ENCODE measurements at regions not wholly inside any gene's neighbourhood (a gene's known extent, or its start where the extent isn't known, plus 50 kb on each side); places are given as distances from the start of the nearest gene placed in this dataset.
A peak's percentile ranks its signal among the peaks of the same experiment; 100 is the strongest.
"Not testable (repeated sequence)": the region's sequence is repeated elsewhere in the genome, so short reads cannot be mapped to it uniquely, and the experiment has no call there.

GRCh38 chr3:4897765-4898453 lies 81.3 kb upstream of the BHLHE40 start:
- no peak for DNase-seq

DNA sequence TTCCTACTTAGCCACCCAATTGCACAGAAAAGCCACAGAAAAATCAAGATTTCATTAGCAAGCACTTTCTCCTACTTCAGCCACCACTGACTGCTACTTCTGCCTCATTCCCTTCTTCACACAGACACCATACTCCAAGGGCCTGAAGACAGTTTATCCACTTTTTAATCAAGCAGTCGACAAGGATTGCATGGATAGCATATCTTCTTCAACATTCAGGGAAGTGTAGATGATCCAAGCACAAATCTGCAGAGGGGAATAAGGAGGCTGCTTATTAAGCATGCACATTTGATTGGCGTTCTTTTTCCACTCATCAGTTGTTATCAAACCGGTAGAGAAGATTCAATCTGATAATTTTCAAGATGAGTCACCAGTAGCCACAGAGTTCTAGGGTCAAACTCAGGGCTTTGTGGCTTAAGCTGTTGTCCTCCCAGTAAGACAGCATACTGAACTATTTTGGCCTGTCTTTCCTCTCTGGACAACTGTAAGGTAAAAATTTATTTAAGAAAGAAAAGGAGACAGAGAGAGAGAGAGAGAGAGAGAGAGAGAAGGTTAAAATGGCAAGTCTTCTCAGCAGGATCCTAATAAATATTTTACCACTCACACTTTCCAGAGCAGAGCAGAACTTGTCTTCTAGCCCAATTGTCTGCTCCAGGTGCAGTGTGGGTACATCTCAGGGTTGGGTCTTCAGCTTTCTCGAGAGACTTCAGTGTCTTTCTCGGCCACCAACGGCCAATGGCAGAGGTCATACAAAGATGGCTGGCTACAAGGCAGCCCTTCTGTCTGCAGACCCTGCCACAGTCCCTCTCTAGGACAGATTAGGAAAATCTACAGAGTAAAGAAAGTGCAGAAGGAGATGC lies 80.6 kb upstream of the BHLHE40 start:
- DNase-seq, result no peak

DNA sequence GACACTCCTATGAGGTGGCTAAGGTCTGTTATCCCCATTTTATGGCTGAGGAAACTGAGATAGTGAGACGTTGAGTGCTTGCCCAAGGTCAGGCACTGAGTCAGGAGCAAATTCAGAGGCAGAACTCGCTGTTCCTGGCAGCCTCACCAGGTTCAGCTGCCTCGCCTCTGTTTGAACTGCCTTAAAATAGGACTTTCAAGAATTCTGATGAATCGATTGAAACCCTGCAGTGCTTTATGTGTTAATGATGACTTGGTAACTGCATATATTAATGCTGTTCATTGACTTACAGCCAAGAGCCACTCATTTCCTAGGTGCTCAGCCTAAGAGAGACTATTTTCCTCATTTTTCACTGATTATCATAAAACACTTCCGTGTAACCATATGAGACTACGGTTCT lies 79.5 kb upstream of the BHLHE40 start:
- DNase-seq, result no peak

DNA sequence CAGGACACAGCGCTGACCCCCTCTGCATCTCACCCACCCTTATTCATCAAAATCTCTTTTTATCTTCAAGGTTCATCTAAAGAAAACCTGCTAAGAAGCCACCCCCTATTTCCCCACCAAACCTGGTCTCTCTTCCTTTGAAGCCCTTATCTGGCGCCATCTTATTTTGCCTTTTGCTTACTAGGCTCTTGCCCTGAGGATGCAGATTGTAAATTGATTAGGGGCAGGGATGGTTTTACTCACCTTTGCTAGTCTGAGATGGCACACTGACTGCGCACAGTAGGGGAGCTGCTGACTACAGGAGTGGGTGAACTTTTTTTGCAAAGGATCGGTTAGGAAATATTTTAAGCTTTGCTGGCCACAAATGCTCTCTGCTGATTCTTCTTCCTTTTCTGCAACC lies 78.9 kb upstream of the BHLHE40 start:
- no peak for DNase-seq

DNA sequence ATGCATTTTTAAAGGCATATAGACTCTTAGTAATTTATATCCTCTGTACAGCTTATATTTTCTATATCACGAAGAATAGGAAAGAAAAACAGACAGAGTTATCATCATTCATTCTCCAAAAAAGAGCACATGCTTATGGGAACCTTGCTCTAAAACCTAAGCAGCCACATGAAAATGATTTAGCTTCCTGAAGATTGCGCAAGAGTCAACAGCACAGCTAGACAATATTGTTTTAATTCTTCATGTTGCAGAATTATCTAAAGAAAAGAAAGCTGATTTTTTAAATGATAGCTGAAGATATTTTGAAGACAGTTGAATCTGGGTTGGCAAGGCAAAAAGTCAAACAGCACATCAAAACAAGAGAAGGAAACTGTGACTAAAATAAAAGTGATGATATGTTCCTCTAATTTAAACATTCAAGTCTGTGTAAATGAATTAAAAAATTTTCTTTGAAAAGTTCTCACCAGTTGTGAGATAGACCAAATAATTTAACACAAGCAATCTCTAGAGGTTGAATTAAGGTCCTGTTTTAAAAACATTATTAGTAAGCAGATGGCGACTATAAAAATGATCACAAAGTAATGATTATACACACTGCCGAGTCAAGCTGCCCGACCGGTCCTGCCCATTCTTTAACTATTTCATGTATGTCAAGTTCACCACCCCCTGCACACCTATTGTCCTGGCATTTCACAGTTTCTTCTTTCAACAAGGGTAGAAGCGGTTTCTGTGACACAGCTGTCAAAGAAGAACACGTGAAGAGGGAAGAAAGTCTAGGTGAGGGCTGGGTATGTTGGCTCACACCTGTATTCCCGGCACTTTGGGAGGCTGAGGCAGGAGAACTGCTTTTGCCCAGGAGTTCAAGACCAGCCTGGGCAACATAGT lies 74.2 kb upstream of the BHLHE40 start:
- no peak for DNase-seq

- peak in 1 of 2 experiments; percentile 30 for DNase-seq
Measured at GRCh38 chr3:4906107-4906621, 73.1 kb upstream of the BHLHE40 start.

- DNase-seq, result no peak
Measured at GRCh38 chr3:4907050-4907449, 72.2 kb upstream of the BHLHE40 start.

GRCh38 chr3:4907643-4908432 lies 71.4 kb upstream of the BHLHE40 start:
- no peak for DNase-seq

GRCh38 chr3:4908433-4909156 lies 70.6 kb upstream of the BHLHE40 start:
- no peak for DNase-seq

DNA sequence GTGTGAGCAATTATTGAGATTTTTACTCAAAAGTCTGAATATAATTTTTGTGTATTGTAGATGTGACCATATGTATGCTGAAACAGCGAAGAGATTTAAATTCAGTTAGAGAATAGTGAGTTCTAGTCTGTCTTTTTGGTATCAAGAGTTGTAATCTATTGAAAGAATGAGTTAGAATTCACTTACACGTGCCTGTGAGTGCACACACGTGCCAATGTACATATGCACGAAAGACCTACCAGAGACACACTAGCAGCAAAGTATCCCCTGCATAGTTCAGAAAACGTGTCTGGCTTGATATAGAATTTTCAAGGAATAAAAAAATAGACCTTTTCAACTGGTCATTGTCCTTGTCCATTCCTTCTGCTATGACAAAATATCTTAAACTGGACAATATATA lies 64.8 kb upstream of the BHLHE40 start:
- DNase-seq, result no peak

DNA sequence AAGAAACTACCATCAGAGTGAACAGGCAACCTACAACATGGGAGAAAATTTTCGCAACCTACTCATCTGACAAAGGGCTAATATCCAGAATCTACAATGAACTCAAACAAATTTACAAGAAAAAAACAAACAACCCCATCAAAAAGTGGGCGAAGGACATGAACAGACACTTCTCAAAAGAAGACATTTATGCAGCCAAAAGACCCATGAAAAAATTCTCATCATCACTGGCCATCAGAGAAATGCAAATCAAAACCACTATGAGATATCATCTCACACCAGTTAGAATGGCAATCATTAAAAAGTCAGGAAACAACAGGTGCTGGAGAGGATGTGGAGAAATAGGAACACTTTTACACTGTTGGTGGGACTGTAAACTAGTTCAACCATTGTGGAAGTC lies 57.6 kb upstream of the BHLHE40 start:
- not testable (repeated sequence) for DNase-seq

- DNase-seq, result no peak
Measured at GRCh38 chr3:4926892-4927291, 52.3 kb upstream of the BHLHE40 start.

DNA sequence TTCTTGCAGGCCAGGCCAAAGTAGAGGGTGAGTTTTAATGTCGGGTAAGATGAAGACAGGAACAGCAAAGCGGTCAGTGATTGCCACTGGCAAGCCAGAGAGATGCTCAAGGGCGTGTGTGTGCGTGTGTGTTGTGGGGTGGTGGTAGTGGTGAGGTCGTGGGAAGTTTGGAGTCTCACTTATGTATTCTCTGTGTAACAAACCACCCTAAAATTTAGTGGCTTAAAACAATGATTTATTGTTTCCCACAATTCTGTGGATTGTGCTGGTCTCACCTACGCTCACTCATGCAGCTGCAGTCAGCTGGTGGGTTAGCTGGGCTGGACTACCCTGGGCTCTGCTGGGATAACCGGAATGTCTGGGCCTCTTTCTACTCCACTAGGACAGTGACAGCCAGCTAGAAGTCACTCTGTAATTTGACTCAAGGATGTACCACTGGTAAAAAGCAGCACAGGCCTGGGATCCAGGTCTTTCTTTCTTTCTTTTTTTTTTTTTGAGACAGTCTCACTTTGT lies 50.9 kb upstream of the BHLHE40 start:
- DNase-seq, result no peak

Measured in SHP77 (cell line).